ENCODE measurements at regions not wholly inside any gene's neighbourhood (a gene's known extent, or its start where the extent isn't known, plus 50 kb on each side); places are given as distances from the start of the nearest gene placed in this dataset.
"Not testable (repeated sequence)": the region's sequence is repeated elsewhere in the genome, so short reads cannot be mapped to it uniquely, and the experiment has no call there.

DNA sequence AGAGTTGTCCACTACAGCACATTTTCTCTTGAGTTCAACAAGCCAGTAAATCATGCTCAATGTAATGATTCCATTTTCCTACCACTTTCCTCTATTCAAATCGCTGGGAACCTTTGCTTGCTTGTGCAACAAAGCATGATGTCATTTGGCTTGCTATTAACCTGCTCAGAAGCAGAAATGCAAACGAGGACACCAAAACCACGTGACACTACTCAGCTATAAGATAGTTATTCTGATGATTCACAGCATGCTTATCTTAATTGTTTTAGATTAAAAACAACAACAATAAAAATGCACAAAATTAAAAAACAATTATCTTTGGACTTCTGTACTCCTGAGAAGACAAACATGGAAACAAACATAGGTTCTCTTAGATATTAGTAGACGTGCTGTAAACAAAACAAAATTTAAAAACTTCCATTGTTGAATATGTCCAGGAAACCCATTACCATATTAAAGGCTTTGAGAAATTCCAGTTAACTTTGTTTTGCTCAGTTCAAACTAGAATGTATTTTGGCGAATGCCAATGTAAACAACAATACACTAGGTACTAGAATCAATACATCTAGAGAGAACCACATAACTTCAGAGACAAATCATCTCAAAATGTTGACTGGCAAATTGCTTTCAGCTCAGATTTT lies 77.5 kb upstream of the KRAS start:
- peak; percentile 38 for DNase-seq

DNA sequence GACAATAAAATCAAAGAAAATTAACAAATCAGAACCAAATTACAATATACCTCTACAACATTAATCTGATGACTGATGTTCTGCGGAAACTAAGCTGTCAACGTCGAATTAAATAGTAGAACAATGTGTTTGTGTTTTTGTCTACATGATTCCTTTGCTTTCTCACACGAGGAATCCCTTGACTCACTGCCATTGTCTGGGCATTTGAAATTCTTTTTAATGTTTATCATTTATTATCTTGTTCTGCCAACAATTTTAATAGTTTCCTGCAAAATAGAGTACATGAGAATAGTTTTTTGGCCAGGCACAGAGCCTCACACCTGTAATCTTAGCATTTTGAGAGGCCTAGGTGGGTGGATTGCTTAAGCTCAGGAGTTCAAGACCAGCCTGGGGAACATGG lies 76.6 kb upstream of the KRAS start:
- DNase-seq: no peak

DNA sequence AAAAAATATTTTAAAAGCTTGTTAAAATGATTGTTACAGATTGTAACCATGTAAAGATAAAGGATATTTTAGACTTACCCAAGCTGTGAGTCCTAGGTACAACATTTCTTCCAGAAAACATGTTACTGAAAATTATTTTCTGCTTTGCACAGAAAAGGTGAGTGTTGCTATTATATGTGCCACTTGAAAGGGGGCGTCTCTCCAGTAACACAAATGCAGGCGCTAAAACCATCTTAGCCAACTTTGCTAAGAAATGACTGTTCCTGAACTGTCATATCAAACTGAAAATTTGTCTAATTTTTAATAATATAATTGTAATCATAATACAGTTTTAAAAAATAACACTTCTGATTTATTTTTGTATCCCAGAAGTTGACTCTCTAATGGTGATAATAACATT lies 75.6 kb upstream of the KRAS start:
- no peak for DNase-seq

DNA sequence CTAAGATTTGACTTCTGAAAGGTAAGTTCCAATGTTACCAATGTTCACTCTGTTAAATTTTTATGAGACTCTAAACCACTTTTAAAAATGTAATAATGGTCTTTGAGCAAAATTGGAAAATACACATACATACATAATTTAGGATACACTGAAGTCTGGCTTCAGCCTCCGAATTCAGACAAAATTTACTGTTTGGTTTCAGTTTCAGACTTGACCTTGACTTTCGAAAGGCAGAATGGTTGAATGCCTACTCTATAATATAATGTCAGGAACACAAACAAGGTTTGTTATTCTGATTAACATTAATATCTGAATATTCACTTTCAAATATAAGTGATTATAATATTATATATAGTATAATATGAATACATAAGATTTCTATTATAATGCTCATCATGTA lies 74.1 kb upstream of the KRAS start:
- DNase-seq: no peak

DNA sequence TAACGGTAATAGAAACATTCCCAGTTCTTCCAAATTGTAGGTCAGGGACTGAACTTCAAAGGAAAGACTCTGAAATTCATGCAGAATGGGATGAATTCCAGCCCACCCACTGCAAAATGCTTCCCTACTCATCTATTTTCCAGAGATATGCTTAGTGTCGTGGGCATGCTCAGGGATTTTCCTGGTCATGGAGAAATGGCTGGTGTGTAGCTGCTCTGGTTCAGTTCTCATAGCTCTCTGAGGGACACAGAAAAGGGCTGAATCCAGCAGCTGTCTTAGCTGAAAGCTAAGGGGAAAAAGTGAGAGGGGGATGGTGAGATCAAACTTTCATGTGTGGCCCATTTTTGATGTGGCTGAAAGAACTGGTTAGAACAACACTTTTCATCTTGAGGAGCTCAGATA lies 72.9 kb upstream of the KRAS start:
- no peak for DNase-seq

DNA sequence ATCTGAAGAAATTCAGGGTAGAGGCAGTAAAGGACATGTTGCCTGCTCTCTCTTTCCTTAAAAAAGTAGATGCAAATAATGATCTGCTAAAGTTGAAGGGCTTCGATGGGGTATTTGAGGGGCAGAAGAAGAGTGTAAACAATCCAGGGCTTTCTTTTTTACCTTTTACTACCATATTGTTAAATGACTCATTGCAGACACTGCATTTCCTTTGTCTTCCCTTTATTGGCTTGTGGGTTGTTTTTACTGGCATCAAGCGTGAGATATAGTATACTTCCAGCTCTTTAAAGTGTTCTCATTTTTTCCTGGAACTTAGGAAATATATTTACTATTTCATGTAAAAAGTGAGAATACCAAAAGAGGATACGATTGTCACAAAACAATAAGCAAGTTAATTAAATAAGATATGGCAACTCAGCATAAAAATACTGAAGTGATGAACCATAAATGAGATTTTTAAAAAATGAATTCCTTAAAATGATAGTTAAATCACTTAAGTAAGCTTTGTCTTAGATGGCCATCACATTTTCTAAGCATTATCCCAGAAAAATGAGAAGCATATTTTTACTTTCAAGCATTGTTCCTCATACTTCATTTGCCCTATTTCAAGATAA lies 72.3 kb upstream of the KRAS start:
- DNase-seq: no peak

DNA sequence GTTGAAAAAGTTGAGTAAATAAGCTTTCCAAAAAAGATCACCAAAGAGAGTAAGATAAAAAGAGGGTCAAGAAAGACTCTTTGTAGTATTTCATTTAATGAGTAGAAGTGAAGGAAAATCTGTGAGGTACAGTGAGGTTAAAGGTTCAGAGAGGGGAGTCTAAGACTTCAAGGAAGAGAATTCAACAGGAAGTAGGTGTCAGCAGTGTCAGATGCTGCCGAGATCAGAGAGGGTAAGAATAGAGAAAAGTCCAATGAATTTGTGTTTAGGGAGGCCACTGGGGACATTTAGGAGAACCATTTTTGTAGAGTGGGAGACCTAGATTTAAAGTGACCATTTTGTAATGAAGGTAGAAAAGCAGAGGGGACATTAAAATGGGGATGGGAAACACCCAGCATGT lies 71.6 kb upstream of the KRAS start:
- no peak for DNase-seq

DNA sequence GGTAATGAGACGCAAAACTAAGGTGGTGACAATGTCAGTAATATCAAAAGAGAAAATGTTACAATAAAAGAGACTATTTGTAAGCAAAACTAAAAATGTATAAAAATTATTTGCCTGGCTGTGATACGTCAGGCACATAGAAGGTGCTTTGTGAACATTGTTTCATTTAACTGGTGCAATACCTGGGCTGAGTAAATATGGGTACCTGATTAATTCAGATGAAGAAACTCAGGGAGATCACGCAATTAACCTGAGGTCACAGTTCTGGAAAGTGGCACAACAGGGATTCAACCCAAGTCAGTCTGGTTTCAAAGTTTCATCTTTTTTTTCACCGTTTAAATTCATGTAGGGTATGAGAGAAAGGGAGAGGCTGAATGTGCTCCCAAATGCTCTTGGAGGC lies 71.0 kb upstream of the KRAS start:
- DNase-seq: no peak

DNA sequence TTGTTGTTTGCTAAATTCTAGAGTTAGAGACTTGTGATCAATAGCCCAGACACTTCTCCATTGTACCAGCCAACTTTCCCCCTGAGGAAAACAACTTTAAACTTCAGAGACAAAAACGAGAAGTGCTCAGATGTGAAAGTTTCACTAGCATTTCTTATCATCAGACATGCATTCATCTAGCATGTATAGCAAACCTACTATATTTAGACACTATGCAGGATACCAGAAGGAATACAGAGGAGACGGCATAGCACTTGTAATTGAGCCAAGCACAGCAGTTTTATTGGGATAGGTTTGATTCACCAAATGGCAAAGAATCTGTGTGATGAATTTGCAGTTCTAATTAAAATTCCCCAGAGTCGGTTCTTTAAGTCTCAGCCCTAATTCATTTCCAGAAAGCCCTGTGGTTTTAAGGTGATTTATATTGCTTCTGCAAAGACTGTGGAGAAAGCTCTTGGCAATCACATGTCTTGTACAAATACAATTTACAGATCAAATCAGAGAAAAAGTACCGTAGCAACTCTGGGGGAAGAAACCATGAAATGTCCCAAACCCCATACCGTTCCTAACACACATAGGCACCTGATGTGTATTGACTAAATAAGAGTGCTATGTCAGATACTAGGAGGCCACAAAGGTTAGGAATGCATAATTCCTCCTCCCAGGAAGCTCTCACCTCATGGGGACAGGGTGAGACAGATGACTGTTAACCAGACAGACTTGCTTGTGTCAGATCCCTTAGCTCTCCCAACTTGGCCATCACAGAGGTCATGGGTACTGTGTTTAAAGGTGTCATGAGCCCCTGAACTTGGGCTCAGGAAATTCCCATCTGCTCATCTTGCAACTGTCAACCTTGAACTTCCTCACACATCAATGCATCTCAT lies 69.6 kb upstream of the KRAS start:
- DNase-seq: peak; percentile 4

DNA sequence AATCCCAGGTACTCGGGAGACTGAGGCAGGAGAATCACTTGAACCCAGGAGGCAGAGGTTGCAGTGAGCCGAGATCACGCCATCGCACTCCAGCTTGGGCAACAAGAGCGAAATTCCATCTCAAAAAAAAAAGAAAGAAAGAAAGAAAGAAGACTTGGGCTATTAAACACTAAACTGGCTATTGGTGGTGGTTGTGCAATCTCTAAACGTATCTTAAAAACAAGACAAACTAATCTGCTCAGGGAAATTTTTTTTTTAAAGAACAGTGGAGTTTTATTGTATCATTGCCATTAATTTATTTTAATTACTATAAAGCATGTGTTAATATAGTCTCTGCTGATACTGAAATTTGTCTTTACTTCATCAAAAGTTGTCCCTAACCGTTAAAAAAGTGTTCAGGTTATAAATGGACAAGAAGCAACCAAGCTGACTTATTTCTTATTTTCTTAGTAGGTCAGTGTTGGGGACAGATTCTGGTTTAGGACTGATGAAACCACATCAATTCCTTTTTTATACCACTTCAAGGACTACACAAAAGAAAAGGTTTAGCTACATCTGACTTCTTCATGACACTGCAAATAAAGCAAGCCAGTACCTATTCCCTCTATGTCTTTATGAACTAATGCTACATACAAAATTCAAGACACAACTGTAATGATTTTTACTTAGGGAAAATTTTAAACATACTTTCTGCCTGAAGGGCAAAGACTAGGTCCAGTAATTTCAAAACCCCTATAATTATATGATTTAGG lies 68.7 kb upstream of the KRAS start:
- DNase-seq: no peak

DNA sequence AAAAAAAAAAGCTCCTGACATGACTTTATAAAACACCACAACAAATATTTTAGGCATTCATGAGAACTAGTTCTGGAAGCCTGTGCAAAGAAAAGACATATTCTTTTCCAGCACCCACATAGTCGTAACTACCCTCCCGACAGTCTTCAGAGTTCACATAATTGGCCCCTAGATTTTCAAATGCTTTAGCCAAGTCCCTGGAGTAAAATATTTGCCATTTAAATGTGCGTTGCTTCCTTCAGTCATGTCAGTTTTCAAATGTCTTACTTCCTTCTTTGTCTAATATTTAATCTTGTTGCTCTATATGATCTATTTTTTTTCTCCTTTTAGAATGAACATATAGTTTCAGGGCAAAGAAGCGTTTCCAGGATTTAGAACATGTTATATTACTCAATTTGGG lies 66.8 kb upstream of the KRAS start:
- no peak for DNase-seq

DNA sequence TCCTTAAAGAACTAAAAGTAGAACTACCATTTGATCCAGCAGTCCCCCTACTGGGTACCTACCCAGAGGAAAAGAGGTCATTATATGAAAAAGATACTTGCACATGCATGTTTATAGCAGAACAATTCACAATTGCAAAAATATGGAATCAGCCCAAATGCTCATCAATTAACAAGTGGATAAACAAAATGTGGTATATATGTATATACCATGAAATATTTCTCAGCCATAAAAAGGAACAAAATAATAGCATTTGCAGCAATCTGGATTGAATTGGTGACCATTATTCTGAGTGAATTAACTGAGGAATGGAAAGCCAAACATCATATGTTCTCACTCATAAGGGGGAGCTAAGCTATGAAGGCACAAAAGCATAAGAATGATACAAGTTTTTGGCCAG lies 64.7 kb upstream of the KRAS start:
- DNase-seq: no peak

DNA sequence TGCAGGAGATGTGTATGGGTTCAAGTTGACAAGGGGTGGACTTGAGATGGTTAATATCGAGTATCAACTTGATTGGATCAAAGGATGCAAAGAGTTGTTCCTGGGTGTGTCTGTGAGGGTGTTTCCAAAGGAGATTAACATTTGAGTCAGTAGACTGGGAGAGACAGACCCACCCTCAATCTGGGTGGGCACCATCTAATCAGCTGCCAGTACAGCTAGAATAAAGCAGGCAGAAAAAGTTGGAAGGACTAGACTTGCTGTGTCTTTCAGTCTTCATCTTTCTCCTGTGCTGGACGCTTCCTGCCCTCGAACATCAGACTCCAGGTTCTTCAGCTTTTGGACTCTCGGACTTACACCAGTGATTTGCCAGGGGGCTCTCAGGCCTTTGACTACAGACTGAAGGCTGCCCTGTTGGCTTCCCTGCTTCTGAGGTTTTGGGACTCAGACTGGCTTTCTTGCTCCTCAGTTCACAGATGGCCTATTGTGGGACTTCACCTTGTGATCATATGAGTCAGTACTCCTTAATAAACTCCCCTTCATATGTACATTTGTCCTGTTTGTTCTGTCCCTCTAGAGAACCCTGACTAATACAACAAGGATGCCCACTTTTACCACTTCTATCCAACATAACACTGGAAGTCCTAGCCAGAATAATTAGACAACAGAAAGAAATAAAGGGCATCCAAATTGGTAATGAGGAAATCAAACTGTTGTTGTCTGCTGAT lies 62.7 kb upstream of the KRAS start:
- DNase-seq: not testable (repeated sequence)

DNA sequence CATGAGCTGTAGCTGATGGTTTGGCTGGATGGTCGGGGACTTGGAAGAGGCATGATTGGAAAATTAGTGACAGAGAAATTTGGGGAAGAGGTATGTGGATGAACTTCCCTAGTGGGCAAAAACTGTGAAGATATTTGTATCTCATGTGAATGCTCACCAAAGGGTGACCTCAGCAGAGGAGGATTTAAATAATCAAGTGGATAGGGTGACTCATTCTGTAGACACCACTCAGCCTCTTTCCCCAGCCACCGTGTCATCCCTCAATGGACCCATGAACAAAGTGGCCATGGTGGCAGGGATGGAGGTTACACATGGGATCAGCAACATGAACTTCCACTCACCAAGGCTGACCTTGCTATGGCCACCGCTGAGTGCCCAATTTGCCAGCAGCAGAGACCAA lies 60.8 kb upstream of the KRAS start:
- no peak for DNase-seq

DNA sequence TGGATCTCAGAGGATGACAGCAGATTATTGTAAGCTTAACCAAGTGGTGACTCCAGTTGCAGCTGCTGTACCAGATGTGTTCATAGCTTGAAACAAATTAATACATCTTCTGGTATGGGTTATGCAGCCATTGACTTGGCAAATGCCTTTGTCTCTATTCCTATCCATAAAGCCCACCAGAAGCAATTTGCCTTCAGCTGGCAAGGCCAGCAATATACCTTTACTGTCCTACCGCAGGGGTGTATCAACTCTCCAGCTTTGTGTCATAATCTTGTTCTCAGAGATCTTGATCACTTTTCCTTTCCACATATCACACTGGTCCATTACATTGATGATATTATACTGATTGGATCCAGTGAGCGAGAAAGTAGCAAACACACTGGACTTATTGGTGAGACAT lies 59.3 kb upstream of the KRAS start:
- DNase-seq: not testable (repeated sequence)

DNA sequence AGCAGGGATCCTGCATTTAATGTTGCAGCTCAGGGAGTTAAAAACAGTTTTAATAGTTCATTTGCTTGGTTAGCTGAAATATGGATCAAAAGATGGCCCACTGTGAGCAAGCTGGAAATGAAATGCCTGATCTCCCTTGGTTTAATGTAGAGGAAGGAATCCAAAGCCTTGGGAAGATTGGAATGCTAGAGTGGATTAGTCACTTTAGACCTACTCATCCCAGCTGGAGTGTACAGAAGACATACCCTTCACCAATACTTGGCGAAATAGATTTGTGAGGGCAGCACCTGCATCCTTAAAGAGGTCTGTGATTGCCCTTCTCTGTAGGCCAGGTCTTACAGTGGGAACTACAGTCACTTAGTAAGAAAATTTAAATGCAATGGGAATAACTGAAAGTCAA lies 58.0 kb upstream of the KRAS start:
- no peak for DNase-seq

DNA sequence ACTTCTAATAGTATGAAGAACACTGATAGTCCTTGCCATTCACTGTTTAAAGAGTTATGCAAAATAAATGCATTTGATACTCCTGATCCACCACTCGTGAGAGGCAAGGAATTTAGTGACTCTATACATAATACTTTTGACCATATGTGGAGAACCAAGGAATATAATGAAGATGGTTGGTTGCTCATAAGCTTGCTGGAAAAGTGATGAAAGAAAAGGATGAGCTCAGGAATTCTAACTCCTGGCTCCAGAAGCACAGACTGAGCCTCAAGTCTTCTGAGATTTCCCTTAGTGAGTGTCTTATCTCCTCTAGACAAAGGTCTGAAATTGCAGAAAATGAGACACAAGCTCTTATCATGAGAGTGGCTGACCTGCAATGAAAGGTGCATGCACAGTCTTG lies 57.1 kb upstream of the KRAS start:
- no peak for DNase-seq

DNA sequence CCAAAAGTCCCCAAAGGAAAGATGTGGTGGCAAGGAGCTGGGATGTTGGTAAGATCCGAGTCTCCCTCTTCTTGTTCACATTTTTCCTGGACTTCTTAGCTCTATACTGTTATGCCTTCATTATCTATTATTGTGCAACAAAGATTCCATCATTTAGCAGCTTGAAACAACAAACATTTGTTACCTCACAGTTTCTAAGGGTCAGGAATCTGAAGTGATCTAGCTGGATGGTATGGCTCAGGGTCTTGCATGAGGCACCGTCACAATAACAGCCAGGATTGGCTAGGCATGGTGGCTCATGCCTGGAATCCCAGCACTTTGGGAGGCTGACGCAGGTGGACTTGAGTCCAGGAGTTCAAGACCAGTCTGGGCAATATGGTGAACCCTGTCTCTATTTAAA lies 51.1 kb upstream of the KRAS start:
- DNase-seq: no peak

Data from NCI-H69 (cell line).